ENCODE measurements at regions not wholly inside any gene's neighbourhood (a gene's known extent, or its start where the extent isn't known, plus 50 kb on each side); places are given as distances from the start of the nearest gene placed in this dataset.

DNA sequence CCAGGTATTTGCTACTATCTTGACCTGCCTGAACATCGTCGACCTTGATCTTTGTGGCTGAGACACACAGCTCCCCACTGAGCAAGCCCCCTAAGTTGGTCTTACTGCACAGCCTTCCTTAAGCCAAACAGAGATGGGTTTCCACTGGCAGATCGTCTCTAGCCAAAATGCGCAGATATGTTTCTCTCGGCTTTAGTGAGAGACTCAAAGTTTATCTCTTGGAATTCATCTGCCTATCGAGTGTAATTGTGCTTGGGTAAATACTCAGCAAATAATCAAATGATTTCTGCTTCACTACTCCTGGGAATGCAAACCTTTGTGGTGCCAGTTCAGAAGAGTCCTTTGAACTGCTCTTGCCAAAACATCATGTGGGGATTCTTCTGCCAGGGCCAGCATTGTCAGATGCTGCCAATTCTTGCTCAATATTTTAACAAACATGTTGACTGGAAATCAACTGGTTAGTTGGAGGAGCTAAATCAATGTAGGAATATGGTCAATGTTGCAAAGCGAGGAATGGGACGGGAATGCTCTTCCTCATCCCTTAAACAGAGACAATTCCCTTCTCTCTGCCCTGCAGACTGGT lies 141.2 kb upstream of the SLC28A3 start:
- no peak overlapping the region for H3K4me2 ChIP-seq (ENCODE audit: low read depth, low read length)
- no peak overlapping the region for H2BK120ac ChIP-seq (ENCODE audit: low read depth, low read length)
- intact Hi-C loops (cut with micrococcal nuclease): no loop called here

More for the DNA sequence above, 141.2 kb upstream of the SLC28A3 start:
- no peak overlapping the region for H4K5ac ChIP-seq (ENCODE audit: low read depth, low read length)
- H3K14ac ChIP-seq (replicated peaks; ENCODE audit: low read depth, low read length): no peak overlapping the region
- no peak overlapping the region for H3K56ac ChIP-seq (ENCODE audit: extremely low read depth, insufficient read depth, low read length)
- no peak overlapping the region for H2AFZ ChIP-seq (replicated peaks; ENCODE audit: low read length, poor library complexity)
- H4K91ac ChIP-seq (ENCODE audit: insufficient read depth, low read depth, low read length): no peak overlapping the region
- H2BK5ac ChIP-seq (ENCODE audit: low read depth, low read length, poor library complexity, severe bottlenecking): no peak overlapping the region
- WGBS, 2 experiments (ENCODE audit: extremely low coverage in 2 of 2, insufficient read length in 1 of 2): no CpG with 5 or more reads among the region's 8 CpGs
- no peak overlapping the region for H2BK20ac ChIP-seq (ENCODE audit: low read depth, low read length)
- H2AK9ac ChIP-seq (replicated peaks; ENCODE audit: low read depth, low read length, poor library complexity): no peak overlapping the region
- H2BK15ac ChIP-seq (ENCODE audit: low read depth, low read length): no peak overlapping the region
- no peaks in the 10 kb centered on the region for H3K36me3 ChIP-seq (ENCODE audit: control insufficient read depth, insufficient read depth, low read length)
- no peak overlapping the region for H4K8ac ChIP-seq (ENCODE audit: low read depth in 2 of 2, low read length in 2 of 2)
- POLR2A ChIA-PET (ENCODE audit: unreplicated experiment): no interaction called here
- no peak overlapping the region for H3K23ac ChIP-seq (ENCODE audit: low read depth, low read length)
- DNase-seq: no peak
- CTCF ChIA-PET: no interaction called here
- no peak for TF ChIP-seq RFX5 (IDR thresholded peaks at IDR 0.05; ENCODE audit: low read depth, low read length)
- TF ChIP-seq SMC3 (IDR thresholded peaks at IDR 0.05; ENCODE audit: low read depth, low read length): no peak
- TF ChIP-seq CHD1 (IDR thresholded peaks at IDR 0.05; ENCODE audit: low read depth, low read length): no peak
- TF ChIP-seq CTCF (conservative IDR thresholded peaks at IDR 0.05; ENCODE audit: low read depth, low read length): no peak
- no peak for TF ChIP-seq POLR2A (IDR thresholded peaks at IDR 0.05; ENCODE audit: low read depth, low read length)
- TF ChIP-seq BHLHE40 (IDR thresholded peaks at IDR 0.05; ENCODE audit: low read depth, low read length): no peak
- no peak for TF ChIP-seq FOS (IDR thresholded peaks at IDR 0.05; ENCODE audit: low read depth, low read length)
- H3K9ac ChIP-seq (ENCODE audit: low read depth, low read length): no peak overlapping the region
- in situ Hi-C loops (cut with MboI; ENCODE audit: low sequenced_read_pairs) (no loop called here), dilution Hi-C loops (cut with HindIII; ENCODE audit: low sequenced_read_pairs, unreplicated experiment) (no loop called here)
- H3K18ac ChIP-seq (ENCODE audit: low read depth, low read length): no peak overlapping the region
- H4K20me1 ChIP-seq (ENCODE audit: insufficient read depth, low read length): no peaks in the 10 kb centered on the region
- no peaks in the 10 kb centered on the region for H3K4me1 ChIP-seq (ENCODE audit: control insufficient read depth, insufficient read depth, low read length)
- H3K4ac ChIP-seq (ENCODE audit: low read depth, low read length): no peak overlapping the region
- no TSS peak for BruUV-seq (replicated peaks)
- no peak overlapping the region for H3K4me3 ChIP-seq (ENCODE audit: insufficient read depth, low read depth, low read length)
- peaks cover 12% of the 10 kb centered on the region; the same call in 1 of the 2 replicates for H3K9me3 ChIP-seq (ENCODE audit: control insufficient read depth, insufficient read depth, low read length)
- H3K79me1 ChIP-seq (ENCODE audit: low read depth in 1 of 2, low read length in 2 of 2): no peaks in the 10 kb centered on the region
- no peak overlapping the region for H3K27ac ChIP-seq (ENCODE audit: insufficient read depth, low read length)
- ATAC-seq (ENCODE audit: low read depth): no peak
- no peak overlapping the region for H2AK5ac ChIP-seq (ENCODE audit: low read depth, low read length)
- H3K9me1 ChIP-seq (ENCODE audit: insufficient read depth, low read length): no peaks in the 10 kb centered on the region
- H3K27me3 ChIP-seq (ENCODE audit: control insufficient read depth, insufficient read depth, low read length): no peaks in the 10 kb centered on the region

All from IMR-90 (cell line).